GM21526 (cell line): ENCODE measurements at regions not wholly inside any gene's neighbourhood (a gene's known extent, or its start where the extent isn't known, plus 50 kb on each side); places are given as distances from the start of the nearest gene placed in this dataset.
"Not testable (repeated sequence)": the region's sequence is repeated elsewhere in the genome, so short reads cannot be mapped to it uniquely, and the experiment has no call there.

Source experiments
- ATAC-seq: cut with Tn5 transposase; IDR thresholded peaks from one replicate; pipeline ENCODE4 v1.9.1; 2021; ENCODE audit warnings: moderate library complexity; ENCODE audit not compliant: unreplicated experiment, low FRiP score

DNA sequence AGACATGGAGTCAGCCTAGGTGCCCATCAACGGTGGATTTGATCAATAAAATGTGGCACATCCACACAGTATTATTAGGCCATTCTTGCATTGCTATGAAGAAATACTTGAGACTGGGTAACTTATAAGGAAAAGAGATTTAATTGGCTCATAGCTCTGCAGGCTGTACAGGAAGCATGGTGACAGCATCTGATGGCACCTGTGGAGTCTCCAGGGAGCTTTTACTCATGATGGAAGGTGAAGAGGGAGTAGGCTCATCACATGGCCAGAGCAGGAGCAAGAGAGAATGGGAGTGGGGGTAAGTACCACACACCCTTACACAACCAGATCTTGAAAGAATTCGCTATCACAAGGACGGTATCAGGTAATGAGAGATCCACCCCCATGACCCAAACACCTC lies 1756.7 kb upstream of the DEFB115 start:
- ATAC-seq, result not testable (repeated sequence)

DNA sequence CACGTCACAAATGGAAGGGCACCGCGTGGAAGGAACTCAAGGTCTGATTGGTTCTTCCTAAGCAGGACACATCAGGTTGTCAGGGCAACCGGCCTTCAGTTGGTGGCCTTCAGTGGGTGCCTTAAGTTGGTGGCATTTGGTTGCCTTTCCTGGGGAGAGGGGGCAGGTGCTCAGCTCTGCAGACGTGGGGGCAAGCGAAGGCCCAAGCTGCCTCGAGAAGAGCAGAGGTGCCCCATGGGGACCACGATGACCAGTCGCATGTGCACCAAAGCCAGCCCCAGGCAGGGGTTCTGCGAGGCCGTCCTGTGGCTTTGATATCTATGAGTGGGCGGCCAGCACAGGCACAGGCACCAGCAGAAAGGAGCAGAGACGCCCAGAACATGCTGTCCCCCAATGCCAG lies 1742.8 kb upstream of the DEFB115 start:
- ATAC-seq, result not testable (repeated sequence)

DNA sequence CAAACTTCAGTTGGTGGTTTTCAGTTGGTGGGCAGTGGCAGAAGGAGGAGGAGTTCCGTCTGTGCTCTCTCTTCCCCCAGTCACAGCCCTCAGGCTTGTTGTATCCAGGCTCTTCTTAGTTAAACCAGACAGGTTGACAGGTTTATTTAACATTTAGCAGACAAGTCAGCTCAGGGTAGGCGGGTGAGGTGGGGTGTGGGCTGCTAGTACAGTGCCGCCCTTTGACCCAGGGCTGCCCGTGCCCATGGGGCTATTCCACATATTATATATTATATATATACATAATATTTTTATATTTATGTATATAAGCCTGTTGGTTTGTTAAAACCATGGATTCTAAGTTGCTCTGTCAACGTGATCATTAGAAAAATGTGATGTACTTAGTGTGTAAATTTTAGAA lies 1740.6 kb upstream of the DEFB115 start:
- not testable (repeated sequence) for ATAC-seq

DNA sequence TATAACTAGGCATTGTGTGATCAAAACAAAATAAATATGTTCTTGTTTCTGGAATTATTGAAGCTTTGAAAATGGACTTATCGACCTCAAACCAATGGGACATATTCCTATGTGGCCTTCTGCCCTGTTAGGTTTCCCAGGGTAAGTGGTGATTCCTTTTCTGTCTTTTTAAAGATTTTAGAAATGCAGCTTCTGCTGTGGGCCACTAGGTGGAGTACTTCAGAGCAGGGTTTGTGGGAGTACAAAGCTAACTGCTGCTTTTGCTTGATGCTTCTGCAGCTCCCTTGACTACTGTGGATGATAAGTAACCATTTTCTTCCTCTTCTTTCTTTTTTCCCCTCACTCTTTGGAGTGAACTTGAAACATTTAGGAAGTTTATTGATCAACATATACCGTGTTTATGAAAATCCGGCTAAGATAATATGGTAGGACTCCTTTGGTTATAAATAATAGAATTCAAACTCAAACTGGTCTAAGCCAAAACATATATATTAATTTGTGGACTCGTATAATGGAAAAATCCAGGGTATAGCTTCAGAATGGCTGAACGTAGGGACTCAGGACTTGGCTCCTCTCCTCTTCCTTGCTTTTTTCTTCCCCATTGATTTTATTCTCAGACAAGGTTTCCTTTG lies 1737.7 kb upstream of the DEFB115 start:
- not testable (repeated sequence) for ATAC-seq

DNA sequence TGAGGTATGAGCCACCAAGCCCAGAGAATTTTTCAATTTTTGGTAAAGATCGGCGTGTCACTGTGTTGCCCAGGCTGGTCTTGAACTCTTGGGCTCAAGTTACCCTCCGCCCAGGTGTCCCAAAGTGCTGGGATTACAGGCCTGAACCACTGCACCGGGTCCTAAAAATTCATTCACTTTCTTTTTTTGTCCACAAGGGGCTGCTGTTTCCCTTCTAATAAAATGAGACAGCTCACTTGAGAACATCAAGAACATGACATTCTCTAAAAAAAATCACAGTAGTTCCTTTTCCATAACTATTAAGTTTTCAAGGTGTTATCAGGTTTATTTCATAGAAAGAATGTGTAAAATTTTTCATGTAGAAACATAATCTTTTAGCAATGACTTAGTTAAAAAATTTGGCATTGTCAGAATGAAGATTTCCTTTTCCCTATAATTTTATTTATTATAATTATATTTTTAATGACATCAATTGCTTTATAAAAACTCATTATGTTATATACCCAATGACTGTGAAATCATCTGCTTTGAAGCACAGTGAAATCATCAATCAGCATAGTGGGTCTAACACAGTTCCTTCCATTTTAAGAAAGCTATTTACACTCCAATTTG lies 1723.8 kb upstream of the DEFB115 start:
- ATAC-seq, result not testable (repeated sequence)

DNA sequence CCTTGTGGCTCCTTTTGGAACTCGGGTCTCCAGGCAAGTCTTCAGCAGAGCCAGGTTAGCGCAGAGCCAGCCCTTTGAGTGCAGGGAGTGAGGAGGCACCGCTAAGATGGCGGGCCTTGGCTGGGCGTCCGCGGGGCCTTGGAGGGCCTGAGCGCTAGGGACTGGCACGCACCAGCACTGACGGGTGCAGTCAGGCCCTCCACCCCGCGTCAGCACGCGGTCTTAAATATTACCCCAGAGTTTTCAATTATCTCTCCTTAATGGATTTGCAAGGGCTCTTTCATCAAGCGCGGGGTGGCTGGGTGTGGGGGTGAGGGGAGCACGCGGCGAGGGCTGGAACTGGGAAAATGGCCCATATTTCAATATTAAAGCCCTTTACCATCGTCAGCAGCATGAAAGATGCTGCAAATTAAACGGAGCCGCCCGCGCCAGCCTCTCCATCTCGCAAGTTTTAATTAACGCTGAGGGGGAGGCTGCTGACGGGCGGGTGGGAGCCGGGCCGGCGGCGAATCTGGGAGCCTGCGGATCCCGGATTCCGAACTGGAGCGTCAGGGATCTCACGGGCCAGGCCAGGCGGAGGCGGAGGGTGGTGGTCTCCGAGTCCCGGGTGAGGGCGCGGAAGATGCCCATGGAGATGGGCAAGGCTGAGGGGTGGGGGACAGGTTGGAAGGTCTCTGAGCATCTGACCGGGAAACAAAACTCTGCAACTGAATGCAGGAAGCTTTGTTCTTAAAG lies 1690.4 kb upstream of the DEFB115 start:
- ATAC-seq, result not testable (repeated sequence)

DNA sequence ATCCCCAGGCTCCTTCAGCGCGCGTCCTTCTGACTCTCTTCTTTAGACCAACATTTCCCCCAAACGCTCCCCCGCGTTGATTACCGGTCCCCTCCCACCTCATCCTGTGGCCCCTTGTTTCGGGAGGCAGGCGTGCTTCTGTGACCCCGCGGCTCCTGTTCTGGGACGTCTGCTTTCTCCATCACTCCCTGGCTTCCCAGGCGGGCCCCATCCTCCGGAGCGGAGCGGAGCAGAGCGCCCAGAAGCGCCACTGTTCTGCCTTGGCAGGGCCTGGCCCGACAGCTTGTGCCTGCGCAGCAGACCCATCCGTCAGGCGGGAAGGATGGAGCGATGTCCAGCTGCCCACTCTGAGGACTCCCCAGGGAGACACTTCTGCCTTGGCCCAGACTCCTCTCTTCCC lies 1689.8 kb upstream of the DEFB115 start:
- ATAC-seq, result not testable (repeated sequence)

DNA sequence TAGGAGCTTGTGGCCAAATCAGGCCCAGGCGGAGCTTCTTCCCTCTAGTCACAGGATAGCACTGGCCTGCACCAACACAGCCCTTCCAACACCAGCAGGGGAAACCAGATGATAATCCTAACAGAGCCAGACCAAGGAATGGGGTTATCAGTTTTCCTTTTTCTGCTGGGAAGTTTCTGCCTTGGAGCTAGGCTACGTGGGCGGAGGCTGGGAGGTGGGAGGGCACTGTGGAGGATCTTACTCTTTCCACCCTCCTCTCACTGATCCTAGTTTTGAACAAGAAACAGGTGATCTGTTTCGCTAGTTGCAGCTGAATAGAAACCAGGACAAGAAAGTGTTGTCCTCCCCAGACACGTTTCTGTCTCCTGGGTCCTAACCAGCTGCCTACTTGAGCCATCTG lies 1687.3 kb upstream of the DEFB115 start:
- not testable (repeated sequence) for ATAC-seq

DNA sequence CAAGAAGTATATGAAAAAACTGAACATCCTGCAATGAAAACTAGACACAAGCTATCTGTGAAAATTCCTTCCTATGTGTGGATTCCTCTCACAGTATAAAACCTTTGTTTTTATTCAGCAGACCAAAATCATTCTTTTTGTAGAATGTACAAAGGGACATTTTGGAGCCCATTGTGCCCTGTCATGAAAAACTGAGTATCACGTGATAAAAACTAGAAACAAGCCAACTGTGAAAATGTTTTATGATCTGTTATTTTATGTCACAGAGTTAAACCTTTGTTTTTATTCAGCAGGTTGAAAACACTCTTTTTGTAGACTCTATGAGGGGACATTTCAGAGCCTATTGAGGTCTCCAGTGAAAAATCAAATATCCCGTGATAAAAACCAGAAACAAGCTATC lies 1667.9 kb upstream of the DEFB115 start:
- ATAC-seq, result not testable (repeated sequence)

DNA sequence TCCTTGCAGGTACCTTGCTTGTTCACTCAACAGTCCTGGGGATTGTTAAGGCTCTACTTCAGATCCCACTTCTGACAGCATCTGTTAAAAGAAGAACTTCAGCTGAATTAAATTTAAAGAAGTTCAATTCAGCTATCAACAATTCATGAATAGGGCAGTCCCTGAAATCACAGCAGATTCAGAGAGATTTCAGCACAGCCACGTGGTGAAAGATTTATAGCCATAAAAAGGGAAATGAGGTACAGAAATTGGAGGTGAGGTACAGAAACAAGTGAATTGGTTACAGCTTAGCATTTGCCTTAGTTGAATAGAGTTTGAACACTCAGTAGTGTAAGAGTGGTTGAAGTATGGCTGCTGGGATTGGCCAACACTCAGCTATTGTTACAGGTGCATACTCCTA lies 1653.3 kb upstream of the DEFB115 start:
- not testable (repeated sequence) for ATAC-seq

DNA sequence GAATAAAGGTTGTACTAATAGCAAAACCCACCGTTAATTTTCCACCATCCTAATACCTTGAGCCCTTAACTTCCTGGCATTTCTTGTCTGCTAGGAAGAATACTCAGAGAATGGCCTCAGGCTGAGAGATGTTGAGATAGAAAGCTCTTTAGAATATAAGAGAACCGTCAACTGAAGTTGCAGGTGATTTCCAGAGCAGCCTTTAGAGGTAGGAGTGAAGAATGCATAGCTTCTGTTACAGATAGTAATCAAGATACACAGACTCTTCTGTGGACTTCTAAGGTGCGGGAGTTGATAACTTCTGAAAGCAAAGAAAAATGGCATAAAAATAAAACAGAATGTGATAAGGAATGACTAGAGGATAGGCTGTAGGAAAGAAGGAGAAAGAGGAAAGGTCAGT lies 1651.3 kb upstream of the DEFB115 start:
- ATAC-seq, result not testable (repeated sequence)

DNA sequence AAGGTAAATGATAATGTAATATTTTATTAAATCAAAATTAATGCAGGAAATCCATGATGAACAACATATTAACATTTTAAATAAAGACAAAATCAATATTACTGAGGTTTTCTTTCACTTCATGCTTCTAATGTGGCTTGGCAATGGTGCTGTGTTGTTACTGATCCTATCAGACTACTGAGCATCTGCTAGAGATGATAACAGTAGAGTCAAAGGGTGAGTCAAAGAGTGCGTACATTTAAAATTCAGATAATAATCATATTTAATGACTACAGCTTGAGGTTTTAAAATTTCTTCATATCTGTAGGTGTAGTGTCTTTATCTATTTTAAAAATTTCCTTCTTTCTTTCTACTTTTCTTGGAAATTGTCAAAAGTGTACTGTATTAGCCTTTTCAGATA lies 1628.1 kb upstream of the DEFB115 start:
- not testable (repeated sequence) for ATAC-seq
